NCI-H146 treated with DMSO at 0.1 percent for 48 hours (cell line): ENCODE measurements at regions not wholly inside any gene's neighbourhood (a gene's known extent, or its start where the extent isn't known, plus 50 kb on each side); places are given as distances from the start of the nearest gene placed in this dataset.
A peak's percentile ranks its signal among the peaks of the same experiment; 100 is the strongest.

Experiments used
- DNase-seq: peaks from one replicate; lab custom pipeline; 2025; ENCODE audit not compliant: unreplicated experiment; lab: John Stamatoyannopoulos, UW

- no peak for DNase-seq
These were observed 160.6 kb downstream of the PALM2AKAP2 start for GRCh38 chr9:109940561-109940960.

- no peak for DNase-seq
These were observed 161.8 kb downstream of the PALM2AKAP2 start for GRCh38 chr9:109941771-109942170.

- DNase-seq: no peak
These were observed 165.6 kb downstream of the PALM2AKAP2 start for GRCh38 chr9:109945573-109945972.

- DNase-seq: no peak
These were observed 168.5 kb downstream of the PALM2AKAP2 start for GRCh38 chr9:109948453-109948852.

GRCh38 chr9:109950710-109951443 lies 170.9 kb downstream of the PALM2AKAP2 start:
- no peak for DNase-seq

GRCh38 chr9:109953300-109953699 lies 173.3 kb downstream of the PALM2AKAP2 start:
- DNase-seq: no peak

GRCh38 chr9:109953813-109954497 lies 174.0 kb downstream of the PALM2AKAP2 start:
- DNase-seq: no peak

- DNase-seq: no peak
These were observed 176.9 kb downstream of the PALM2AKAP2 start for GRCh38 chr9:109956717-109957440.

GRCh38 chr9:109959679-109960078 lies 179.7 kb downstream of the PALM2AKAP2 start:
- no peak for DNase-seq

- DNase-seq: no peak
These were observed 181.6 kb downstream of the PALM2AKAP2 start for GRCh38 chr9:109961626-109962025.

- DNase-seq: no peak
These were observed 182.2 kb downstream of the PALM2AKAP2 start for GRCh38 chr9:109962215-109962614.

- DNase-seq: no peak
These were observed 183.1 kb downstream of the PALM2AKAP2 start for GRCh38 chr9:109963079-109963478.

- DNase-seq: no peak
These were observed 186.8 kb downstream of the PALM2AKAP2 start for GRCh38 chr9:109966643-109967368.

GRCh38 chr9:109967651-109968642 lies 187.9 kb downstream of the PALM2AKAP2 start:
- DNase-seq: no peak

- DNase-seq: no peak
These were observed 189.0 kb downstream of the PALM2AKAP2 start for GRCh38 chr9:109969011-109969410.

- DNase-seq: no peak
These were observed 189.7 kb downstream of the PALM2AKAP2 start for GRCh38 chr9:109969573-109970237.

GRCh38 chr9:109971226-109971625 lies 191.2 kb downstream of the PALM2AKAP2 start:
- peak; percentile 13 for DNase-seq

- DNase-seq: no peak
These were observed 192.3 kb downstream of the PALM2AKAP2 start for GRCh38 chr9:109972026-109972882.

GRCh38 chr9:109973336-109973735 lies 193.3 kb downstream of the PALM2AKAP2 start:
- no peak for DNase-seq
